HEK293 (cell line): ENCODE measurements at regions not wholly inside any gene's neighbourhood (a gene's known extent, or its start where the extent isn't known, plus 50 kb on each side); places are given as distances from the start of the nearest gene placed in this dataset.

Experiments
- CTCF ChIA-PET: fragments of 350-600 bp; formaldehyde crosslinking; extraction: SDS; loops from one replicate; lab custom pipeline; 2021; ENCODE audit warnings: antibody characterized with exemption; lab: Yijun Ruan, JAX
- POLR2A ChIA-PET: fragments of 300-600 bp; formaldehyde crosslinking; extraction: SDS; loops from one replicate; lab custom pipeline; 2020; ENCODE audit warnings: antibody characterized with exemption, inconsistent platforms; lab: Yijun Ruan, JAX
- H3K27ac ChIP-seq: fragments of 200-500 bp; sonication (Bioruptor generic); 2 replicates; pipeline ENCODE4 v1.5.1; 2014; ENCODE audit warnings: low read depth, low read length, control low read depth, inconsistent platforms; ENCODE audit errors: extremely low read depth
- H3K36me3 ChIP-seq, 2 experiments: fragments of 200-500 bp in 1 of 2; sonication (Bioruptor generic) in 1 of 2; 1 replicate in 1 of 2; 2 replicates in 1 of 2; pipeline ENCODE4 v1.5.1; 2014 to 2017; ENCODE audit warnings: inconsistent platforms in 2 of 2, low read length in 2 of 2; ENCODE audit not compliant: control insufficient read depth in 2 of 2, insufficient read depth in 1 of 2
- H3K4me1 ChIP-seq: fragments of 200-500 bp; sonication (Bioruptor generic); 2 replicates; pipeline ENCODE4 v1.5.1; 2014; ENCODE audit warnings: mild to moderate bottlenecking, low read length, inconsistent platforms; ENCODE audit not compliant: control insufficient read depth, insufficient read depth
- H3K4me3 ChIP-seq: 2 replicates; pipeline ENCODE4 v1.5.1; 2011; ENCODE audit warnings: low read depth, mild to moderate bottlenecking, control low read depth, low read length, moderate library complexity
- H3K9me3 ChIP-seq: fragments of 200-500 bp; sonication (Bioruptor generic); 2 replicates; pipeline ENCODE4 v1.5.1; 2014; ENCODE audit warnings: low read depth, low read length, inconsistent platforms; ENCODE audit not compliant: control insufficient read depth, insufficient read depth
- ATF2 ChIP-seq: fragments of 450-650 bp; formaldehyde crosslinking; IDR thresholded peaks from 2 replicates; pipeline ENCODE4 v1.5.1; 2016; ENCODE audit warnings: missing biosample characterization, missing genetic modification characterization, low read depth
- GLIS1 ChIP-seq: fragments of 450-650 bp; formaldehyde crosslinking; IDR thresholded peaks from 2 replicates; pipeline ENCODE4 v1.5.1; 2016; ENCODE audit warnings: missing biosample characterization, missing genetic modification characterization
- HOXD13 ChIP-seq: sonication (generic); formaldehyde crosslinking; IDR thresholded peaks from 2 replicates; pipeline ENCODE4 v1.8.0; 2022; ENCODE audit warnings: missing genetic modification reagents, borderline replicate concordance
- KLF8 ChIP-seq: fragments of 450-650 bp; formaldehyde crosslinking; IDR thresholded peaks from 2 replicates; pipeline ENCODE4 v1.5.1; 2016; ENCODE audit warnings: missing biosample characterization, missing genetic modification characterization
- MYNN ChIP-seq: fragments of 450-650 bp; formaldehyde crosslinking; IDR thresholded peaks from 2 replicates; pipeline ENCODE4 v1.5.1; 2016; ENCODE audit warnings: missing biosample characterization, missing genetic modification characterization, borderline replicate concordance
- PBX3 ChIP-seq: sonication (generic); formaldehyde crosslinking; IDR thresholded peaks from 2 replicates; pipeline ENCODE4 v1.8.1; 2022; ENCODE audit warnings: mild to moderate bottlenecking, moderate library complexity, missing genetic modification reagents
- PRDM2 ChIP-seq: fragments of 450-650 bp; formaldehyde crosslinking; IDR thresholded peaks from 2 replicates; pipeline ENCODE4 v1.5.1; 2016; ENCODE audit warnings: missing biosample characterization, missing genetic modification characterization, borderline replicate concordance
- REPIN1 ChIP-seq: fragments of 450-650 bp; formaldehyde crosslinking; IDR thresholded peaks from 2 replicates; pipeline ENCODE4 v1.5.1; 2017; ENCODE audit warnings: missing biosample characterization, missing genetic modification characterization, low read depth
- ZBTB7A ChIP-seq: fragments of 450-650 bp; formaldehyde crosslinking; IDR thresholded peaks from 2 replicates; pipeline ENCODE4 v1.5.1; 2016; ENCODE audit warnings: low read depth, missing biosample characterization, missing genetic modification characterization
- ZEB2 ChIP-seq: fragments of 450-650 bp; formaldehyde crosslinking; IDR thresholded peaks from 2 replicates; pipeline ENCODE4 v1.5.1; 2016; ENCODE audit warnings: missing biosample characterization, missing genetic modification characterization
- ZNF214 ChIP-seq: fragments of 450-650 bp; formaldehyde crosslinking; IDR thresholded peaks from 2 replicates; pipeline ENCODE4 v1.5.1; 2017; ENCODE audit warnings: missing biosample characterization, mild to moderate bottlenecking, missing genetic modification characterization, borderline replicate concordance
- ZNF280D ChIP-seq: fragments of 450-650 bp; formaldehyde crosslinking; IDR thresholded peaks from 2 replicates; pipeline ENCODE4 v1.5.1; 2016; ENCODE audit warnings: missing biosample characterization, missing genetic modification characterization
- ZNF423 ChIP-seq: fragments of 450-650 bp; formaldehyde crosslinking; IDR thresholded peaks from 2 replicates; pipeline ENCODE4 v1.5.1; 2016; ENCODE audit warnings: missing biosample characterization, missing genetic modification characterization
- ZNF501 ChIP-seq: fragments of 450-650 bp; formaldehyde crosslinking; IDR thresholded peaks from 2 replicates; pipeline ENCODE4 v1.5.1; 2016; ENCODE audit warnings: missing biosample characterization, missing genetic modification characterization
- ZNF610 ChIP-seq: fragments of 450-650 bp; formaldehyde crosslinking; IDR thresholded peaks from 2 replicates; pipeline ENCODE4 v1.5.1; 2016; ENCODE audit warnings: missing biosample characterization, missing genetic modification characterization, borderline replicate concordance
- ZNF621 ChIP-seq: fragments of 450-650 bp; formaldehyde crosslinking; IDR thresholded peaks from 2 replicates; pipeline ENCODE4 v1.5.1; 2017; ENCODE audit warnings: missing biosample characterization, missing genetic modification characterization
- ZNF629 ChIP-seq: fragments of 450-650 bp; formaldehyde crosslinking; IDR thresholded peaks from 2 replicates; pipeline ENCODE4 v1.5.1; 2017; ENCODE audit warnings: missing biosample characterization, missing genetic modification characterization
- ZNF777 ChIP-seq: fragments of 450-650 bp; formaldehyde crosslinking; IDR thresholded peaks from 2 replicates; pipeline ENCODE4 v1.5.1; 2017; ENCODE audit warnings: missing biosample characterization, missing genetic modification characterization, borderline replicate concordance
- ZSCAN5A ChIP-seq: fragments of 450-650 bp; formaldehyde crosslinking; IDR thresholded peaks from 2 replicates; pipeline ENCODE4 v1.5.1; 2016; ENCODE audit warnings: missing biosample characterization, missing genetic modification characterization

GRCh38 chr1:72530646-72531045, 248.3 kb upstream of the NEGR1 start:
- H3K9me3 ChIP-seq: no peaks in the 10 kb centered on the region
- H3K4me3 ChIP-seq: no peak overlapping the region
- H3K4me1 ChIP-seq: no peaks in the 10 kb centered on the region
- TF ChIP-seq ZNF214 (tag by site-specific recombination) (no peak), MYNN (no peak), ZNF280D (tag by site-specific recombination) (no peak)
- POLR2A ChIA-PET: no interaction called here
- H3K27ac ChIP-seq: no peak overlapping the region
- H3K36me3 ChIP-seq: no peaks in the 10 kb centered on the region
- CTCF ChIA-PET: no interaction called here

- H3K27ac ChIP-seq: no peak overlapping the region
- TF ChIP-seq ATF2 (tag by site-specific recombination) (0 out of 2 replicates have a peak, but pooled peaks have one; percentile 44), HOXD13 (CRISPR knock-in tag) (no peak)
- no peaks in the 10 kb centered on the region for H3K9me3 ChIP-seq
- H3K4me1 ChIP-seq: no peaks in the 10 kb centered on the region
- ChIA-PET POLR2A (no interaction called here), CTCF (no interaction called here)
- no peak overlapping the region for H3K4me3 ChIP-seq
- no peaks in the 10 kb centered on the region for H3K36me3 ChIP-seq
Measured at GRCh38 chr1:72526926-72527325, 244.6 kb upstream of the NEGR1 start.

- no peak overlapping the region for H3K4me3 ChIP-seq
- no peaks in the 10 kb centered on the region for H3K36me3 ChIP-seq
- ChIA-PET POLR2A (no interaction called here), CTCF (interaction anchor here (0.7 kb wide), 1 partner anchor 486 kb away, joined by 4 read pairs; no protein-coding TSS in a partner anchor)
- H3K4me1 ChIP-seq: no peaks in the 10 kb centered on the region
- no peaks in the 10 kb centered on the region for H3K9me3 ChIP-seq
- TF ChIP-seq ZNF423 (tag by site-specific recombination) (no peak), ZNF621 (tag by site-specific recombination) (no peak), ZNF629 (tag by site-specific recombination) (no peak), ZNF777 (no peak), GLIS1 (tag by site-specific recombination) (no peak), ZSCAN5A (no peak), ZNF610 (tag by site-specific recombination) (no peak), ZEB2 (tag by site-specific recombination) (no peak), REPIN1 (tag by site-specific recombination) (no peak), PRDM2 (tag by site-specific recombination) (no peak), ZNF501 (tag by site-specific recombination) (no peak), ZBTB7A (no peak), KLF8 (tag by site-specific recombination) (no peak), PBX3 (CRISPR knock-in tag) (no peak), ZNF214 (tag by site-specific recombination) (no peak)
- no peak overlapping the region for H3K27ac ChIP-seq
Measured at GRCh38 chr1:72524021-72524420, 241.7 kb upstream of the NEGR1 start.
